RWPE2 (cell line): ENCODE measurements at regions not wholly inside any gene's neighbourhood (a gene's known extent, or its start where the extent isn't known, plus 50 kb on each side); places are given as distances from the start of the nearest gene placed in this dataset.
"Not testable (repeated sequence)": the region's sequence is repeated elsewhere in the genome, so short reads cannot be mapped to it uniquely, and the experiment has no call there.

Experiments
- ATAC-seq: fragments of 200-7000 bp; cut with Tn5 transposase; 3 replicates; pipeline ENCODE4 v1.9.1; 2021; ENCODE audit warnings: low read depth
- DNase-seq: peaks from one replicate; pipeline ENCODE4 v3.0.0-alpha.2; 2020; ENCODE audit warnings: low spot score
- H3K27ac ChIP-seq: fragments of 450-650 bp; 2 replicates; pipeline ENCODE4 v1.5.1; 2017; ENCODE audit warnings: mild to moderate bottlenecking; ENCODE audit not compliant: poor library complexity, severe bottlenecking
- H3K27me3 ChIP-seq: fragments of 250-450 bp; sonication (Bioruptor Pico); 2 replicates; pipeline ENCODE4 v1.5.1; 2021; ENCODE audit warnings: mild to moderate bottlenecking, moderate library complexity; ENCODE audit not compliant: insufficient read depth, poor library complexity, severe bottlenecking
- H3K36me3 ChIP-seq: fragments of 250-450 bp; sonication (Bioruptor Pico); 2 replicates; pipeline ENCODE4 v1.5.1; 2020; ENCODE audit warnings: low read depth, mild to moderate bottlenecking, moderate library complexity
- H3K4me1 ChIP-seq: fragments of 250-450 bp; sonication (Bioruptor Pico); 2 replicates; pipeline ENCODE4 v1.5.1; 2021; ENCODE audit warnings: mild to moderate bottlenecking, moderate library complexity; ENCODE audit not compliant: insufficient read depth, poor library complexity, severe bottlenecking
- H3K4me3 ChIP-seq: fragments of 250-450 bp; sonication (Bioruptor Pico); 2 replicates; pipeline ENCODE4 v1.5.1; 2021; ENCODE audit warnings: mild to moderate bottlenecking, moderate library complexity; ENCODE audit not compliant: severe bottlenecking
- H3K9me3 ChIP-seq: fragments of 250-450 bp; sonication (Bioruptor Pico); 2 replicates; pipeline ENCODE4 v1.5.1; 2021; ENCODE audit warnings: mild to moderate bottlenecking, moderate library complexity; ENCODE audit not compliant: severe bottlenecking
- TF ChIP-seq, protein P1 (sequence below): fragments of 450-650 bp; IDR thresholded peaks from one replicate; pipeline ENCODE4 v1.5.1; 2017; ENCODE audit warnings: mild to moderate bottlenecking, moderate library complexity; ENCODE audit not compliant: poor library complexity, severe bottlenecking

DNA sequence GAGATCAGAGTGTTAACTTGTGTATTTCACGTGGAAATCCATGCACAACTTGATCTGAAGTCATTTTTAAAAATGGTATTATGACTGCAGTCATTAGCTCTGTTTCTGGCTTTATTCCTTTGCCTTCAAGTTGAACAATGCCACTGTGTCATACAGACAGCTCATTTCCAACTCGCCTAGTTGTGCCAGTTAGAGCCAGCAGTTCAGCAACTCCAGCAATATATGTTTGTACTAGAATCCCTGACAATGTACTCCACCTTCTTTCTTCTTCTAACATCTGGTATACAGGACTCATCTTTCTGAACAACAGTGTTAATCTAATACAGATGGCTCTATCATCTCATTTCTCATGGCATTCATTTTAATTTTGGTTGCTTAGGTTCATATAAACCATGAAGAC is 418.3 kb upstream of the POU3F2 start:
- Histone ChIP-seq H3K27ac (no peak overlapping the region), H3K4me1 (no peaks in the 10 kb centered on the region), H3K4me3 (no peak overlapping the region), H3K9me3 (no peaks in the 10 kb centered on the region), H3K36me3 (no peaks in the 10 kb centered on the region), H3K27me3 (no peaks in the 10 kb centered on the region)
- TF ChIP-seq, protein P1, sequence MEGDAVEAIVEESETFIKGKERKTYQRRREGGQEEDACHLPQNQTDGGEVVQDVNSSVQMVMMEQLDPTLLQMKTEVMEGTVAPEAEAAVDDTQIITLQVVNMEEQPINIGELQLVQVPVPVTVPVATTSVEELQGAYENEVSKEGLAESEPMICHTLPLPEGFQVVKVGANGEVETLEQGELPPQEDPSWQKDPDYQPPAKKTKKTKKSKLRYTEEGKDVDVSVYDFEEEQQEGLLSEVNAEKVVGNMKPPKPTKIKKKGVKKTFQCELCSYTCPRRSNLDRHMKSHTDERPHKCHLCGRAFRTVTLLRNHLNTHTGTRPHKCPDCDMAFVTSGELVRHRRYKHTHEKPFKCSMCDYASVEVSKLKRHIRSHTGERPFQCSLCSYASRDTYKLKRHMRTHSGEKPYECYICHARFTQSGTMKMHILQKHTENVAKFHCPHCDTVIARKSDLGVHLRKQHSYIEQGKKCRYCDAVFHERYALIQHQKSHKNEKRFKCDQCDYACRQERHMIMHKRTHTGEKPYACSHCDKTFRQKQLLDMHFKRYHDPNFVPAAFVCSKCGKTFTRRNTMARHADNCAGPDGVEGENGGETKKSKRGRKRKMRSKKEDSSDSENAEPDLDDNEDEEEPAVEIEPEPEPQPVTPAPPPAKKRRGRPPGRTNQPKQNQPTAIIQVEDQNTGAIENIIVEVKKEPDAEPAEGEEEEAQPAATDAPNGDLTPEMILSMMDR = no peak
- DNase-seq (no peak), ATAC-seq (no peak)

DNA sequence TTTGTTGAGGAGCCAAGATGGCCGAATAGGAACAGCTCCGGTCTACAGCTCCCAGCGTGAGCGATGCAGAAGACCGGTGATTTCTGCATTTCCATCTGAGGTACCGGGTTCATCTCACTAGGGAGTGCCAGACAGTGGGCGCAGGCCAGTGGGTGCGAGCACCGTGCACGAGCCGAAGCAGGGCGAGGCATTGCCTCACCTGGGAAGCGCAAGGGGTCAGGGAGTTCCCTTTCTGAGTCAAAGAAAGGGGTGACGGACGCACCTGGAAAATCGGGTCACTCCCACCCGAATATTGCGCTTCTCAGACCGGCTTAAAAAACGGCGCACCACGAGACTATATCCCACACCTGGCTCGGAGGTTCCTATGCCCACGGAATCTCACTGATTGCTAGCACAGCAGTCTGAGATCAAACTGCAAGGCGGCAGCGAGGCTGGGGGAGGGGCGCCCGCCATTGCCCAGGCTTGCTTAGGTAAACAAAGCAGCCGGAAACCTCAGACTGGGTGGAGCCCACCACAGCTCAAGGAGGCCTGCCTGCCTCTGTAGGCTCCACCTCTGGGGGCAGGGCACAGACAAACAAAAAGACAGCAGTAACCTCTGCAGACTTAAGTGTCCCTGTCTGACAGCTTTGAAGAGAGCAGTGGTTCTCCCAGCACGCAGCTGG is 417.7 kb upstream of the POU3F2 start:
- not testable (repeated sequence) for H3K27ac ChIP-seq, H3K4me3 ChIP-seq, H3K9me3 ChIP-seq, H3K27me3 ChIP-seq, DNase-seq, ATAC-seq, H3K36me3 ChIP-seq, H3K4me1 ChIP-seq

DNA sequence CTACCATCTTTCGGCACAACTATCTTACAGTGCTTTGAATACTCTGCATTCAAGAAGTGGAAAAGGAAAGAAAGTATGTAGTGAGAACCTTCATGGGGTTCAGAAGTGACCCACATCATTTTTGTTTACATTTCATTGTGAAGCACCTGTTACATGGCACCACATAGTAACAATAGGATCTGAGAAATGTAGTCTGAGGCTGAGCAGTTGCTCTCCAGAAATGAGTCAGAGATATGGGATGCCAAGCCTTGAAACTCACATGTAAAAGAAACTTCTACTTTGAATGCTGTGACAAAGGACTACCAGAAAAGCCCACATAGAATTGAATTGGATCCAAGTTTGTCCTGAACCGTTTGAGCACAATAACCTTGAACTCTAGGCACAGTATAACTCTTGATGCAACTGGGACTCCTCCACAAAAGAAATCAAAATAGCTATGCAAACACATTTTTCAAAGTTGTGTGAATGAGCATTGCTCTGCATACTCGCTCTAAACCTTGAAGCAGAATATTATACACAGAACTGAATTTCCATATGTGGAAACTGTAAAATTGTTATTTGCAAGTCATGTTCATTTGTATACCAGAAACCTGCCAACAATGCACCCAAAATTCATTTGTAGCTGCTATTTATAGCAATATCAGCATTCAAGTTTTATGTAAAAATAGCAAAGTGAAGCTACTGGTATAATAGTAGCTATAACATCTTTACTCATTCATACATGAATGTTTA is 400.9 kb upstream of the POU3F2 start:
- TF ChIP-seq, protein P1 = no peak
- Histone ChIP-seq H3K4me3 (no peak overlapping the region), H3K27me3 (no peaks in the 10 kb centered on the region), H3K4me1 (no peaks in the 10 kb centered on the region), H3K9me3 (no peaks in the 10 kb centered on the region), H3K36me3 (no peaks in the 10 kb centered on the region), H3K27ac (no peak overlapping the region)
- no peak for ATAC-seq
- no peak for DNase-seq

DNA sequence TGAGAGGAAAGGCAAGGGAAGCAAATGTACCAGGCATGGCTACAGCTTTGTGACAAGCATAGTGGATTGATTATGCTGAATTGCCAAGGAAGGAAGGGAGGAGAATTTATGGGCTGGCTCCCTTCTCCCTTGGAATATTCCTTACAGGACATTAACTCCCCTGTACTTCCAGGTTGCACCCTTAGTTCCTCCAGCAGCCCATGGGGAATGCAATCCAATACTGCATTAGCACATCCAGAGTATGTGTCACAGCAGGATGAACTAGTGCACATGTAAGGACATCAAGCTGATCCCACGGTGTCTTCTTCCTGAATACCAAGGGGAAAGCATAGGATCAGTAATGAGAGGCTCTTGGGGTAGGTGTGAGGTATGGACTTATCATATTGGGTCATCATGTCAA is 390.7 kb upstream of the POU3F2 start:
- no peak for ATAC-seq
- Histone ChIP-seq H3K36me3 (no peaks in the 10 kb centered on the region), H3K27me3 (no peaks in the 10 kb centered on the region), H3K4me3 (no peak overlapping the region), H3K9me3 (no peaks in the 10 kb centered on the region), H3K4me1 (no peaks in the 10 kb centered on the region), H3K27ac (no peak overlapping the region)
- no peak for DNase-seq
- TF ChIP-seq, protein P1 = no peak

DNA sequence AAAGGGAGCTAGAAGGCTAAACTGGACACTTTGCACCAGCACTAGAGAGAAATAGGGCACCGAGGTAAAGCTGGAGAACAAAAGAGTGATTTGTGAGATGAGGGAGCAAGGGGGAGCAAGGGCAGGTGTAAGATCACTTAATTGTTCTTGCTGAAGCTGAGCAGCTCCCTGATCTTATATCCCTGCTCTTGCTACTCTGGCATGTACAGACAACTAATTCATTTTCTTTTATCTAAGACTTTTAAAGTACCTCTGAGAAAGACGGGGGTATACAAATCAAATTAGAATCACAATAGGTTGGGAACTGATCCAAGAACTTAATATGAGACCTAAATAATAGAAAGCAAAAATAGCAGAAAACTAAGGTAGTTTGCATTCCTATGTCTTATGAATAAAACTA is 381.7 kb upstream of the POU3F2 start:
- no peaks in the 10 kb centered on the region for H3K9me3 ChIP-seq
- ATAC-seq (no peak), DNase-seq (no peak)
- H3K36me3 ChIP-seq = no peaks in the 10 kb centered on the region
- H3K27ac ChIP-seq = no peak overlapping the region
- H3K4me3 ChIP-seq = no peak overlapping the region
- H3K4me1 ChIP-seq = no peaks in the 10 kb centered on the region
- H3K27me3 ChIP-seq = no peaks in the 10 kb centered on the region
- TF ChIP-seq, protein P1 = no peak
